GM23248 (cell line): ENCODE measurements at regions not wholly inside any gene's neighbourhood (a gene's known extent, or its start where the extent isn't known, plus 50 kb on each side); places are given as distances from the start of the nearest gene placed in this dataset.

ENCODE experiments used
- DNase-seq: peaks from one replicate; pipeline ENCODE4 v3.0.0-alpha.2; 2015
- H2AFZ ChIP-seq: fragments of 200-600 bp; sonication (generic); 2 replicates; pipeline ENCODE4 v1.6.1; 2016; ENCODE audit warnings: antibody characterized with exemption
- H3F3A ChIP-seq: fragments of 200-600 bp; sonication (generic); 2 replicates; pipeline ENCODE4 v1.6.1; 2016; ENCODE audit warnings: mild to moderate bottlenecking, antibody characterized with exemption, mixed run types; ENCODE audit not compliant: insufficient read depth
- H3K27ac ChIP-seq: fragments of 200-600 bp; sonication (generic); 2 replicates; pipeline ENCODE4 v1.5.1; 2016; ENCODE audit warnings: mild to moderate bottlenecking
- H3K27me3 ChIP-seq: fragments of 200-600 bp; sonication (generic); replicated peaks from 2 replicates; pipeline ENCODE4 v1.6.1; 2016; ENCODE audit warnings: mild to moderate bottlenecking; ENCODE audit not compliant: insufficient read depth
- H3K36me3 ChIP-seq: fragments of 200-600 bp; sonication (generic); 2 replicates; pipeline ENCODE4 v1.6.1; 2016; ENCODE audit warnings: low read depth, mild to moderate bottlenecking
- H3K4me1 ChIP-seq: fragments of 200-600 bp; sonication (generic); 2 replicates; pipeline ENCODE4 v1.6.1; 2016; ENCODE audit warnings: mild to moderate bottlenecking; ENCODE audit not compliant: insufficient read depth
- H3K4me2 ChIP-seq: fragments of 200-600 bp; sonication (generic); one replicate; pipeline ENCODE4 v1.6.1; 2016; ENCODE audit warnings: mild to moderate bottlenecking; ENCODE audit not compliant: unreplicated experiment
- H3K4me3 ChIP-seq: fragments of 200-600 bp; sonication (generic); 2 replicates; pipeline ENCODE4 v1.5.1; 2016; ENCODE audit warnings: mild to moderate bottlenecking
- H3K79me2 ChIP-seq: fragments of 200-600 bp; sonication (generic); 2 replicates; pipeline ENCODE4 v1.6.1; 2016; ENCODE audit warnings: mild to moderate bottlenecking; ENCODE audit not compliant: insufficient read depth
- H3K9ac ChIP-seq: fragments of 200-600 bp; sonication (generic); 2 replicates; pipeline ENCODE4 v1.6.1; 2016; ENCODE audit warnings: mild to moderate bottlenecking
- H3K9me2 ChIP-seq: fragments of 200-600 bp; sonication (generic); 2 replicates; pipeline ENCODE4 v1.6.1; 2016; ENCODE audit warnings: mixed run types, mild to moderate bottlenecking, moderate library complexity; ENCODE audit not compliant: insufficient read depth
- H3K9me3 ChIP-seq: fragments of 200-600 bp; sonication (generic); one replicate; pipeline ENCODE4 v1.6.1; 2017; ENCODE audit warnings: low read depth
- H4K20me1 ChIP-seq: fragments of 200-600 bp; sonication (generic); 2 replicates; pipeline ENCODE4 v1.6.0; 2016; ENCODE audit not compliant: insufficient read depth
- EZH2 ChIP-seq: fragments of 200-600 bp; sonication (generic); IDR thresholded peaks from 2 replicates; pipeline ENCODE4 v1.6.1; 2018; ENCODE audit warnings: antibody characterized with exemption, mild to moderate bottlenecking; ENCODE audit not compliant: insufficient read depth, poor library complexity, severe bottlenecking
- EZH2phosphoT487 ChIP-seq: fragments of 200-600 bp; sonication (generic); IDR thresholded peaks from 2 replicates; pipeline ENCODE4 v1.6.1; 2018; ENCODE audit warnings: antibody characterized with exemption, moderate library complexity, mild to moderate bottlenecking, low read depth; ENCODE audit not compliant: insufficient read depth
- WGBS, 2 experiments: methylation state at CpG; one replicate each; pipeline ENCODE4 v1.1.6; 2015 to 2017; ENCODE audit warnings: low lambda C conversion rate in 2 of 2, low coverage in 1 of 2; ENCODE audit errors: missing lambda C conversion rate in 2 of 2; 5-methylcytosine and 5-hydroxymethylcytosine counted together
- in situ Hi-C: fragments of 300-500 bp; cut with MboI; formaldehyde crosslinking; loops from 2 replicates; pipeline ENCODE4 v1.15.0; 2020

DNA sequence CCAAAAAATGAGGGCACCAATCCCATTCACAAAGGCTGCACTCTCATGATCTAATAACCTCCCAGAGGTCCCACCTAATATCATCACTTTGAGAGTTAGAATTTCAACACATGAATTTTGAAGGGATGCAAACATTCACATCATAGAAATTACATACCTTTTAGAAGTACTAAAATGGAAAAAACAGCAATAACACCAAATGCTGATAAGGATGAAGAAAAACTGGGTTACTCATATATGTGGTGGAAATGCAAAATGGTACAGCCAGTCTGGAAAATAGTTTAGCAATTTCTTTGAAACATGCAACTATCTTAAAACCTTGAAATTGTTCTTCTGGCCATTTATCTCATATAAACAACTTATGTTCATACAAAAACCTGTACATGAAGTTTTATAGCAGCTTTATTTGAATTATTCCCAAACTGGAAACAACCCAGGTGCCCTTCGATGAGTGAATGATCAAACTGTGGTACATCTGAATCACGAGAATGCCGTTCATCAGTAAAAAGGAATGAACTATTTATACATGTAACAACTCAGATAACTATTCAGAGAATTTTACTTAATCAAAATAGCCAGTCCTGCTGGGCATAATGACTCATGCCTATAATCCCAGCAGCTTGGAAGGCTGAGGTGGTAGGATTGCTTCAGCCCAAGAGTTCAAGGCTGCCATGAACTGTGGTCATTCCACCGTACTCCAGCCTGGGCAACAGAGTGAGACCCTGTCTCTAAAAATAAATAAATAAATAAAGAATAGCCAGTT, 109.4 kb upstream of the SSTR1 start:
- Histone ChIP-seq H4K20me1 (no peaks in the 10 kb centered on the region), H3F3A (peaks cover 21% of the 10 kb centered on the region), H3K4me1 (peaks cover 12% of the 10 kb centered on the region), H3K4me3 (no peak overlapping the region), H3K79me2 (no peaks in the 10 kb centered on the region), H3K9ac (no peak overlapping the region), H3K36me3 (no peaks in the 10 kb centered on the region), H3K4me2 (no peak overlapping the region), H3K9me3 (peaks cover 3% of the 10 kb centered on the region), H3K27ac (peak overlapping the region; percentile 55), H3K9me2 (no peaks in the 10 kb centered on the region), H3K27me3 (no peaks in the 10 kb centered on the region), H2AFZ (no peak overlapping the region)
- WGBS, 2 experiments: 0 to 4% methylated on average over 4 of the region's 4 CpGs
- in situ Hi-C loops: no loop called here
- TF ChIP-seq EZH2 (no peak), EZH2phosphoT487 (no peak)
- peak; percentile 88 for DNase-seq

DNA sequence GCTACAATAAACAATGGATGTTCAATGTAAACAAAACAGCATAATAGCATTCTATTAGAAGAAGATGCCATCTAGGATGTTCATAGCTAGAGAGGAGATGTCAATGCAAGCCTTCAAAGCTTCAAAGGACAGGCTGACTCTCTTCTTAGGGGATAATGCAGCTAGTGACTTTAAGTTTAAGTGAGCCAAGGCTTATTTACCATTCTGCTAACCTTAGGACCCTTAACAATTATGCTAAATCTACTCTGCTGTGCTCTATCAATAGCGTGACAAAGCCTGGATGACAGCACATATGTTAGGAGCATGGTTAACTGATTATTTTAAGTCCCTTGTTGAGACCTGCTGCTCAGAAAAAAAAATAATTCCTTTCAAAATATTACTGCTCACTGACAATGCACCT, 106.0 kb upstream of the SSTR1 start:
- 0% methylated on average over 1 of the region's 1 CpG for WGBS, 2 experiments
- no peak overlapping the region for H3K4me2 ChIP-seq

DNA sequence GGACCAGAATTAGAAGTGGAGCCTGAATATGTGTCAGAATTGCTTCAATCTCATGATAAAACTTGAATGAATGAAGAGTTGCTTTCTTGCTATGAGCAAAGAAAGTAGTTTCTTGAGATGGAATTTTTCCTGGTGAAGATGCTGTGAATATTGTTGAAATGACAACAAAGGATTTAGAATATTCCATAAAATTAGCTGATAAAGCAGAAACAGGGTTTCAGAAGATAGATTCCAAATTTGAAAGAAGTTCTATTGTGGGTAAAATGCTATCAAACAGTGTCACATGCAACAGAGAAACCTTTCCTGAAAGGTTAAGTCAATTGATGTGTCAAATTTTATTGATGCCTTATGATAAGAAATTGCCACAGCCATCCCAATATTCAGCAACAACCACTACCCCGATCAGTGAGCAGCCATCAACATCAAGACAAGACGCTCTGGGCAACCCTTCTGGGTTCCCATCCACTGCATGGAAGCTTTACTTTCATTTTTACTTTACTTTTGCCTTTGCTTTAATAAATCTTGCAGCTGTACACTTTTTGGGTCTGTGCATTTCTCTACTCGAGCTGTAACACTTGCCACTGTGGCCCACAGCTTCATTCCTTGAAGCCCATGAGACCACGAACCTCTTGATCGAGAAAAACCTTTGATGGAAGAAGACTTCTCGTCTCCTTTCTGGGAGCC, 104.0 kb upstream of the SSTR1 start:
- H3F3A ChIP-seq: peaks cover 16% of the 10 kb centered on the region
- no peak overlapping the region for H3K4me3 ChIP-seq
- H3K27ac ChIP-seq: no peak overlapping the region
- H2AFZ ChIP-seq: peak overlapping the region; percentile 45
- no peaks in the 10 kb centered on the region for H3K27me3 ChIP-seq
- peaks cover 3% of the 10 kb centered on the region for H3K9me3 ChIP-seq
- TF ChIP-seq EZH2 (no peak), EZH2phosphoT487 (no peak)
- WGBS, 2 experiments: 57 to 61% methylated on average over 6 of the region's 6 CpGs
- H3K79me2 ChIP-seq: no peaks in the 10 kb centered on the region
- DNase-seq: no peak
- no peak overlapping the region for H3K9ac ChIP-seq
- in situ Hi-C loops: no loop called here
- no peaks in the 10 kb centered on the region for H4K20me1 ChIP-seq
- H3K4me2 ChIP-seq: peak overlapping the region; percentile 39
- H3K36me3 ChIP-seq: no peaks in the 10 kb centered on the region
- peaks cover 13% of the 10 kb centered on the region for H3K4me1 ChIP-seq
- no peaks in the 10 kb centered on the region for H3K9me2 ChIP-seq

More for the DNA sequence above, 106.0 kb upstream of the SSTR1 start:
- Histone ChIP-seq H2AFZ (no peak overlapping the region), H3K79me2 (no peaks in the 10 kb centered on the region), H3K9me2 (no peaks in the 10 kb centered on the region), H3K27me3 (no peaks in the 10 kb centered on the region), H4K20me1 (no peaks in the 10 kb centered on the region), H3F3A (peaks cover 21% of the 10 kb centered on the region), H3K27ac (no peak overlapping the region), H3K4me1 (peaks cover 12% of the 10 kb centered on the region), H3K9ac (no peak overlapping the region), H3K36me3 (no peaks in the 10 kb centered on the region), H3K4me3 (no peak overlapping the region), H3K9me3 (peaks cover 3% of the 10 kb centered on the region)
- in situ Hi-C loops: no loop called here
- no peak for TF ChIP-seq EZH2
- no peak for TF ChIP-seq EZH2phosphoT487
- no peak for DNase-seq

DNA sequence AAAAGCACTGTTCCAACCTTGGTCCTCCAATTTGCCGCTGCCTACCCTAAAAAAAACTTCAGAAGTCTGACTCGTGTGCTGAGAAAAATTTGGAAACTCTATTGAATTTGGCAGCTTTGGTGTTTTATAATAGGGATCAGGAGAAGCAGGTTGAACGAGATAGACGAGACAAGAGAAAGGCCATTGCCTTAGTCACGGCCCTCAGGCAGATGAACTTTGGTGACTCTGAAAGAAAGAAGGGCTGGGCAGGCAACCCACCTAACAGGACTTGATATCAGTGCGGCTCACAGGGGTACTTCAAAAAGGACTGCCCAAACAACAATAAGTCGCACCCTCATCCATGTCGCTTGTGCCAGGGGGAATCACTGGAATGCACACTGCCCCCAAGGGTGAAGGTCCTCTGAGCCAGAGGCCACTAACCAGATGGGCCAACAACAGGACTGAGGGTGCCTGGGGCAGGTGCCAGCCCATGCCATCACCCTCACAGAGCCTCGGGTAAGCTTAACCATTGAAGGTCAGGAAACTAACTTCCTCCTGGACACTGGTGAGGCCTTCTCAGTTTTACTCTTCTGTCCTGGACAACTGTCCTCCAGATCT, 102.5 kb upstream of the SSTR1 start:
- Histone ChIP-seq H3K4me2 (no peak overlapping the region), H3K4me1 (peaks cover 18% of the 10 kb centered on the region), H4K20me1 (no peaks in the 10 kb centered on the region), H3K36me3 (no peaks in the 10 kb centered on the region), H3K9ac (no peak overlapping the region), H3K4me3 (no peak overlapping the region), H3K27ac (no peak overlapping the region), H2AFZ (no peak overlapping the region), H3F3A (peaks cover 14% of the 10 kb centered on the region), H3K9me2 (no peaks in the 10 kb centered on the region), H3K27me3 (no peaks in the 10 kb centered on the region), H3K79me2 (no peaks in the 10 kb centered on the region), H3K9me3 (peaks cover 3% of the 10 kb centered on the region)
- 89 to 92% methylated on average over 9 of the region's 9 CpGs for WGBS, 2 experiments
- TF ChIP-seq EZH2phosphoT487 (no peak), EZH2 (no peak)
- in situ Hi-C loops: no loop called here
- DNase-seq: no peak
